Stimulated activated CD8-positive, alpha-beta memory T cell treated with anti-CD3 and anti-CD28 coated beads, Interleukin-15, amount 100 ng/mL, for 1 hour (primary cell): ENCODE measurements at regions not wholly inside any gene's neighbourhood (a gene's known extent, or its start where the extent isn't known, plus 50 kb on each side); places are given as distances from the start of the nearest gene placed in this dataset.

Experiments
- DNase-seq: peaks from one replicate; pipeline ENCODE4 v3.0.0-alpha.2; 2020; ENCODE audit warnings: low read depth

GRCh38 chr5:96588539-96588938, 73.6 kb upstream of the CAST start:
- DNase-seq: no peak

- no peak for DNase-seq
Measured at GRCh38 chr5:96590796-96591195, 71.4 kb upstream of the CAST start.

GRCh38 chr5:96595300-96596090, 66.7 kb upstream of the CAST start:
- DNase-seq: no peak

DNA sequence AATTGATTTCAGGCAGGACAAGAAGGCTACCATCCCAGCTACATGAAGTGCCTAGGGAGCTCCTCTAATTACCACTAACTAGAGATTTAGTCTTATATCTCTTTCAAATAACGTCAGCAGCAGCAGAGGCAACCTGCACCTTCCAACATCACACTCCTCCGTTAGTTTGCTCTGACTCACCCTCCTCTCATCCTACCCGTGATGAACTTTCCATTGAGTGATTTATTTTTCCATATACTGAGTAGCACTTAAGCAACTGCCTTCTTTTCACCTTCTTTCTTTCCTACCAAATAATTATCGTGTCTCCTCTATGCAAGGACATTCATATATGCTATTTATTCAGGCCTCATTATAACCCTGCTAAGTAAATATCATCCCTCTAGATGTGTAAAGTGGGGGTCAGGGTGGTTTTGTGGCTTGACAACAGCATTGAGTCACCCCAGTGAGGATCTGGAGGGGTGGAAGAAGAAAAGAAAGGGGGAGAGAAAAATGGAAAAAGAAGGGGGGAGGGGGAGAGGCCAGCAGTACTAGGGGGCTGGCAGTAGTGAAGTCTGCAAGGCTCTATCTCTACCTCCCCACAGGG, 64.6 kb upstream of the CAST start:
- no peak for DNase-seq

GRCh38 chr5:96601200-96601599, 61.0 kb upstream of the CAST start:
- DNase-seq: no peak

- DNase-seq: peak; percentile 20
Measured at GRCh38 chr5:96601715-96602244, 60.4 kb upstream of the CAST start.

DNA sequence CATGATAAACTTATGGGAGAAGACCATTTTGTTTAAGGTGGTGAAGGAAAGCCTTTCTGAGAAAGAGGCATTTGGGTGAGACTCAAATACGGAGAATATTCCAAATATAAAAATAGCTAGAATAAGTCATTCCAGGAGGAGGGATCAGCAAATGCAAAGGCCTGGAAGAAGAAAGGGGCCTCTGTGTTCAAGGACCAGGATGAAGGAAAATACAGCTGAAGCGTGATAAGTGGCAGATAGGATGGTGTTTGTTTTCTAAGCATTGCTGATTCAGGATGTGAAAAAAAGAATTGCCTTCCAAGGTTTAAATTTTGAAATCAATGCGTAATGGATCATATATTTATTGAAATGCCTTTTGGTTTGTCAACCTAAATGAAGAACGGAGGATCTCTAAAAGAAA, 59.4 kb upstream of the CAST start:
- DNase-seq: no peak

GRCh38 chr5:96605144-96605837, 56.9 kb upstream of the CAST start:
- DNase-seq: no peak

DNA sequence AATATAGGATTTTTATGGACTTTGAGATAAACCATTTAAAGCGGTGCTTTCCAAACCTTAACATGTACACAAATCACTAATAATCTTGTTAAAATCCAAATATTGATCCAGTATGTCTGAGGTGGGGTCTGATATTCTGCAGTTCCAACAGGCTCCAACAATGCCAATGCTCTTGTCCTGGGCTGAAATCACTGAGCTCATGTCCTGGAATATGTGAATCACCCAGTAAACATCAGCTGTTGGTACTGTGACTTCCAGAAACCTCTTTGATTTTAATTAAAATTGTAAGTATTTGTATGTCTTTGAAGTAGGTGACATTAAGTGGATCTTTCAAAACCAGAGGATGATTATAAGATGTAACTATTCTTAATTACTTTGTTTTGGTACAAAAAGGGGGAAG, 52.8 kb upstream of the CAST start:
- no peak for DNase-seq

GRCh38 chr5:96610747-96611146, 51.4 kb upstream of the CAST start:
- DNase-seq: no peak

DNA sequence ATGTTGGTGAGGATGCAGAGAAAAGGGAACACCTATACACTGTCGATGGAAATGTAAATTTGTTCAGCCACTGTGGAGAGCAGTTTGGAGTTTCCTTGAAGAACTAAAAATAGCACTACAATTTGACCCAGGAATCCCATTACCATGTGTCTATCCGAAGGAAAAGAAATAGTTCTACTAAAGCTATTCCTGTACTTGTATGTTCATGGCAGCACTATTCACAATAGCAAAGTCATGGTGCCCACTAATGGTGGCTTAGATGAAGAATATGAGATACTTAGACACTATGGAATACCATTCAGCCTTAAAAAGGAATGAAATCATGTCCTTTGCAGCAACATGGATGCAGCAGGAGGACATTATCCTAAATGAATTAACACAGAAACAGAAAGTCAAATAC, 50.2 kb upstream of the CAST start:
- no peak for DNase-seq
